Thoracic aorta (tissue), 2 donors: ENCODE measurements at regions not wholly inside any gene's neighbourhood (a gene's known extent, or its start where the extent isn't known, plus 50 kb on each side); places are given as distances from the start of the nearest gene placed in this dataset.
A peak's percentile ranks its signal among the peaks of the same experiment; 100 is the strongest.

ENCODE experiments used
- ATAC-seq: fragments of 150-250 bp; one replicate; pipeline ENCODE4 v1.8.0; 2017; ENCODE audit warnings: low read depth; ENCODE audit not compliant: insufficient number of reproducible peaks, low FRiP score
- DNase-seq: peaks from one replicate; pipeline ENCODE4 v3.0.0-alpha.2; 2020; ENCODE audit warnings: low spot score
- H3K27ac ChIP-seq, 2 donors: fragments of 200-600 bp; sonication (generic); 1 replicate in 1 of 2; 2 replicates in 1 of 2; pipeline ENCODE4 v1.5.1; 2016; ENCODE audit warnings: mild to moderate bottlenecking in 2 of 2, moderate library complexity in 2 of 2
- H3K27me3 ChIP-seq: fragments of 200-600 bp; sonication (generic); replicated peaks from 2 replicates; pipeline ENCODE4 v1.6.0; 2016; ENCODE audit warnings: mild to moderate bottlenecking; ENCODE audit not compliant: insufficient read depth
- H3K36me3 ChIP-seq: fragments of 200-600 bp; sonication (generic); one replicate; pipeline ENCODE4 v1.5.1; 2016
- H3K4me1 ChIP-seq, 2 donors: fragments of 200-600 bp; sonication (generic); 1 replicate in 1 of 2; 2 replicates in 1 of 2; pipeline versions ENCODE4 v1.5.1 to v1.6.0; 2016; ENCODE audit warnings: low read depth in 2 of 2, mild to moderate bottlenecking in 1 of 2; ENCODE audit not compliant: control insufficient read depth in 1 of 2
- H3K4me3 ChIP-seq: fragments of 200-600 bp; sonication (generic); 2 replicates; pipeline ENCODE4 v1.5.1; 2016; ENCODE audit warnings: mild to moderate bottlenecking
- H3K9me3 ChIP-seq: fragments of 200-600 bp; sonication (generic); 2 replicates; pipeline ENCODE4 v1.5.1; 2016
- TF ChIP-seq, protein P1 (sequence below): fragments of 200-600 bp; sonication (generic); IDR thresholded peaks from one replicate; pipeline ENCODE4 v1.5.1; 2019; ENCODE audit warnings: antibody characterized with exemption

GRCh38 chr10:91335147-91335546, 75.0 kb upstream of the HECTD2 start:
- TF ChIP-seq, protein P1, sequence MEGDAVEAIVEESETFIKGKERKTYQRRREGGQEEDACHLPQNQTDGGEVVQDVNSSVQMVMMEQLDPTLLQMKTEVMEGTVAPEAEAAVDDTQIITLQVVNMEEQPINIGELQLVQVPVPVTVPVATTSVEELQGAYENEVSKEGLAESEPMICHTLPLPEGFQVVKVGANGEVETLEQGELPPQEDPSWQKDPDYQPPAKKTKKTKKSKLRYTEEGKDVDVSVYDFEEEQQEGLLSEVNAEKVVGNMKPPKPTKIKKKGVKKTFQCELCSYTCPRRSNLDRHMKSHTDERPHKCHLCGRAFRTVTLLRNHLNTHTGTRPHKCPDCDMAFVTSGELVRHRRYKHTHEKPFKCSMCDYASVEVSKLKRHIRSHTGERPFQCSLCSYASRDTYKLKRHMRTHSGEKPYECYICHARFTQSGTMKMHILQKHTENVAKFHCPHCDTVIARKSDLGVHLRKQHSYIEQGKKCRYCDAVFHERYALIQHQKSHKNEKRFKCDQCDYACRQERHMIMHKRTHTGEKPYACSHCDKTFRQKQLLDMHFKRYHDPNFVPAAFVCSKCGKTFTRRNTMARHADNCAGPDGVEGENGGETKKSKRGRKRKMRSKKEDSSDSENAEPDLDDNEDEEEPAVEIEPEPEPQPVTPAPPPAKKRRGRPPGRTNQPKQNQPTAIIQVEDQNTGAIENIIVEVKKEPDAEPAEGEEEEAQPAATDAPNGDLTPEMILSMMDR = no peak

DNA sequence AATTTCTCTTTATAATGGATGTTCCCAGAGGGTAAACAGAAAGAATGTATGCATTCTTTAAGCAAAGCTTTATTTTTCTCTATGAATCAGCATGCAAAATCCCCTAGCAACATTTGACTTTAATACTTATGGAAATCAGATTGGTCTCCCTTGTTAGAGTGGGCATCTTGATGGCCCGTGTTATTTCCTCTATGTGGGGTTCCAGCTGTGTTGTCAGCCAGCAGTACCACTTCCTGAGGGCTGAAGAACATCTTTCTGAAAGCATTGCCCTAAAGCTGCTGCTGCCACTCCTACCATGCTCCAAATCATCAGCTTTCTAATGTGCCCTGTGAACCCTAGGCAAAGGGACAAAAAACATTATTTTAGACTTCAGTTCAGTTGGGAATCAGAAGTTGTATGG, 70.4 kb upstream of the HECTD2 start:
- ATAC-seq (no peak), DNase-seq (no peak)
- no peaks in the 10 kb centered on the region for H3K36me3 ChIP-seq
- no peak overlapping the region for H3K4me3 ChIP-seq
- TF ChIP-seq, protein P1 = no peak
- peaks cover 5 to 8% of the 10 kb centered on the region in 2 donors for H3K4me1 ChIP-seq
- no peaks in the 10 kb centered on the region for H3K9me3 ChIP-seq
- H3K27ac ChIP-seq = no peak overlapping the region
- H3K27me3 ChIP-seq = no peaks in the 10 kb centered on the region

More at GRCh38 chr10:91335147-91335546, 75.0 kb upstream of the HECTD2 start:
- Histone ChIP-seq H3K4me1 (no peaks in the 10 kb centered on the region), H3K27ac (no peak overlapping the region), H3K36me3 (no peaks in the 10 kb centered on the region), H3K4me3 (no peak overlapping the region), H3K9me3 (no peaks in the 10 kb centered on the region), H3K27me3 (no peaks in the 10 kb centered on the region)
- no peak for ATAC-seq
- no peak for DNase-seq

GRCh38 chr10:91340613-91341362, 69.4 kb upstream of the HECTD2 start:
- peak overlapping the region in 1 of 2 donors; percentile 75 for H3K27ac ChIP-seq
- no peaks in the 10 kb centered on the region for H3K27me3 ChIP-seq
- ATAC-seq = peak; percentile 63
- no peaks in the 10 kb centered on the region for H3K9me3 ChIP-seq
- peaks cover 5 to 8% of the 10 kb centered on the region in 2 donors for H3K4me1 ChIP-seq
- TF ChIP-seq, protein P1 = no peak
- no peak overlapping the region for H3K4me3 ChIP-seq
- no peaks in the 10 kb centered on the region for H3K36me3 ChIP-seq
- no peak for DNase-seq

DNA sequence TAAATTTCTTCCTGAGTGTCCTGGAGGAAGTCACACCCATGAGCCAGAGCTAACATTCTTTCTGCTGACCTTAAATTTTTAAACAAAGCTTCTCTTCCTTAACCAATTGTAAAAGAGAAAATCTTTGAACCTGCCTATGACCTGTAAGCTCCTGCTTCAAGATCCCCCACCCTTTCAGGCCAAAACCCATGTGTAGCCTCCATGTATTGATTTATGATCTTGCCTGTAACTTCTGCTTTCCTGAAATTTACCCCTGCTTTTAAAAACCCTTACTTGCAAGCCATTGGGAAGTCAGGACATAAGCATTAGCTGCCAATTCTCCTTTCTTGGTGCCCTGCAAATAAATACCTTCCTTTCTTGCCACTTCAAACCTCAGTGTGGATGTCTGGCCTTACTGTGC, 68.5 kb upstream of the HECTD2 start:
- Histone ChIP-seq H3K4me1 (peaks cover 5 to 8% of the 10 kb centered on the region in 2 donors), H3K36me3 (no peaks in the 10 kb centered on the region), H3K4me3 (no peak overlapping the region), H3K27me3 (no peaks in the 10 kb centered on the region), H3K27ac (peak overlapping the region in 1 of 2 donors; percentile 75), H3K9me3 (no peaks in the 10 kb centered on the region)
- DNase-seq = no peak
- TF ChIP-seq, protein P1 = no peak
- no peak for ATAC-seq

DNA sequence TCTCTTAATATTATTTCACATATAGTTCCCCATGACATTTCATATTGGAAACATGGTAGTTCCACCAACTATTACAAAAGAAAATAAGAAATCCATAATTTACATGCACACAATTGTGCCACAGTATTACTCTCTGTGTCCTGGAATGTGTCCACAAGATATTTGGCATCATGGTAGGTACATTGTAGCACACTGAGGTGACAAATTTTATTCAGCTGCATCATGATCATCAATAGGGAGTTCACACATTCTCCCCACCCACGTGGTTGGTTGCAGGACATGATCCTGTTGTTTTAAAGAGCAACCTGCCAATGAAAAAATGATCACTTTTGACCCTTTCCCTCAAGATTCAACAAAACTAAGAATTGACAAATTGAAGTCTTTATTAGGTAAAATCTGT, 67.1 kb upstream of the HECTD2 start:
- no peaks in the 10 kb centered on the region for H3K27me3 ChIP-seq
- no peak for DNase-seq
- ATAC-seq = no peak

More for the DNA sequence above, 67.1 kb upstream of the HECTD2 start:
- no peak overlapping the region for H3K27ac ChIP-seq
- H3K9me3 ChIP-seq = no peaks in the 10 kb centered on the region
- H3K36me3 ChIP-seq = no peaks in the 10 kb centered on the region
- H3K4me1 ChIP-seq = peaks cover 5 to 8% of the 10 kb centered on the region in 2 donors
- TF ChIP-seq, protein P1 = no peak
- no peak overlapping the region for H3K4me3 ChIP-seq
